ENCODE measurements at regions not wholly inside any gene's neighbourhood (a gene's known extent, or its start where the extent isn't known, plus 50 kb on each side); places are given as distances from the start of the nearest gene placed in this dataset.

DNA sequence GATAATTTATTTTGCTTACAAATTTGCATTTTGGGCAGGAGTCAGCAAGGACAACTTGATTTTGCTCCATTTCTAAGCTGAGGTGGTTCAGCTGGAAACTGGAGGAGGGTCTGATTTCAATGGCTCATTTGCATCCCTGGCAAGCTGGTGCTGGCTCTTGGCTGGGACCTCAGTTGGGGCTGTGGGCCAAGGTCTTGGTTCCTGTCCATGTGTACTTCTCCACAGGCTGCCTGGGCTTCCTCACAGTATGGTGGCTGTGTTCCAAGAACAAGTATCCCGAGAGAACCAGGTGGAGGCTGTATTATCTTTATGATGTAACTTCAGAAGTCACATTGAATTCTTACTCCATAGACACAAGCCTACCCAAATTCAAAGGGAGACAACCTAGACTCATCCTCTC, 77.0 kb upstream of the STX18 start:
- no peak for TF ChIP-seq CEBPB (IDR thresholded peaks at IDR 0.05; ENCODE audit: low read depth)
- no peak for TF ChIP-seq POLR2A (IDR thresholded peaks at IDR 0.05; ENCODE audit: borderline replicate concordance, extremely low read depth, insufficient read depth, insufficient read length)
- no peak for TF ChIP-seq SP1 (IDR thresholded peaks at IDR 0.05; ENCODE audit: low read depth)
- TF ChIP-seq EZH2 (IDR thresholded peaks at IDR 0.05) = no peak
- no peak for TF ChIP-seq JUND (IDR thresholded peaks at IDR 0.05)
- TF ChIP-seq, protein P1, sequence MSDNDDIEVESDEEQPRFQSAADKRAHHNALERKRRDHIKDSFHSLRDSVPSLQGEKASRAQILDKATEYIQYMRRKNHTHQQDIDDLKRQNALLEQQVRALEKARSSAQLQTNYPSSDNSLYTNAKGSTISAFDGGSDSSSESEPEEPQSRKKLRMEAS (IDR thresholded peaks at IDR 0.05) = no peak
- no peak for TF ChIP-seq ZNF274 (IDR thresholded peaks at IDR 0.05; ENCODE audit: low read depth, low read length)
- no peak for TF ChIP-seq ELF1 (IDR thresholded peaks at IDR 0.05; ENCODE audit: borderline replicate concordance, low read depth)
- no peak for TF ChIP-seq POLR2AphosphoS5 (IDR thresholded peaks at IDR 0.05; ENCODE audit: low read depth, low read length)
- TF ChIP-seq, protein P2, sequence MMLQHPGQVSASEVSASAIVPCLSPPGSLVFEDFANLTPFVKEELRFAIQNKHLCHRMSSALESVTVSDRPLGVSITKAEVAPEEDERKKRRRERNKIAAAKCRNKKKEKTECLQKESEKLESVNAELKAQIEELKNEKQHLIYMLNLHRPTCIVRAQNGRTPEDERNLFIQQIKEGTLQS (IDR thresholded peaks at IDR 0.05) = no peak

DNA sequence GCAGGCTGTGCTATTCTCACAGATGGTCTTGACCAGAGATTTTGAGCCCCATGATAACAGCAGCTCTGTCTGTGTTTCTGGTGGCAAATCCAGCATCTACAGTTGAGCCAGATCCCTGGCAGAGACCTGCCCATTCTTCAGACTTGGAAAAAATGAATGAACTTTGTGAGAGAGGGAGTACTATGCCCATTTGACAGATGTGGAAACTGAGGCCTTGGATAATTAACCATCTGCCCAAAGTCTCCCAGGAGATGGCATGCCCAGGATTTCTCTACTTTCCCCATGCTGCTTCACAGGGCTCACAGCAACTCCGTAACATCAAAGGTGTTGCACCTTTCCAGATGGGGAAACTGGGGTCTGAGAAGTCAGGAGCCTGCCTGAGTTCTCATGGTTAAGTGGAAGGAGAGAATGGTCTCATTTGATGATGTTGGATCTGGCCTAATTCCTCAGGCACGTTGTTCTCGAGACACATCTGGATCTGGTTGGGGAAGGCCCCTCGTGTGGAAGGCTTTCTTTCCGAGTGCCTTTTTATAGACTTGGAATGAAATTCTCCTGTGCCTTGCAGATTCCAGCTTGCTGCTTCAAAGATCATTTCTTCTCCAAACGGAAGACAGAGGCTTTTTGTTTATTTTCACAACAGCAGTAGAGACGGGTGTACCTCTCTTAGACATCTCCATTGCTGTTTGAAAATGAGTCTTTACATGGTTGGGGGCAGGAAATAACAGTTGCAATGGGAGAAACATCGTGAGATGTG, 73.3 kb upstream of the STX18 start:
- intact Hi-C loops (cut with micrococcal nuclease) = no loop called here
- H3K4me1 ChIP-seq (ENCODE audit: control insufficient read depth in 1 of 2, insufficient read depth in 2 of 2, low read length in 2 of 2) = no peaks in the 10 kb centered on the region
- ChIA-PET RAD21 (ENCODE audit: low non-redundant PET in 1 of 2, low total read pairs in 2 of 2, uncharacterized antibody in 2 of 2, unreplicated experiment in 2 of 2) (no interaction called here), POLR2A (no interaction called here), CTCF (no interaction called here)
- no peaks in the 10 kb centered on the region for H3K79me2 ChIP-seq (ENCODE audit: insufficient read depth, low read length)
- BruUV-seq (replicated peaks) = no TSS peak
- H3K9me3 ChIP-seq (ENCODE audit: control insufficient read depth in 1 of 2, insufficient read depth in 1 of 2, low read depth in 1 of 2, low read length in 2 of 2) = no peaks in the 10 kb centered on the region
- TF ChIP-seq EZH2 (IDR thresholded peaks at IDR 0.05) = no peak
- no peak for TF ChIP-seq TCF7L2 (IDR thresholded peaks at IDR 0.05; ENCODE audit: borderline replicate concordance, extremely low read depth, insufficient read depth, insufficient read length)
- H3K27ac ChIP-seq (ENCODE audit: low read depth, low read length) = no peak overlapping the region
- H3K9me2 ChIP-seq (ENCODE audit: insufficient read depth) = no peaks in the 10 kb centered on the region
- no peaks in the 10 kb centered on the region for H3K27me3 ChIP-seq (ENCODE audit: insufficient read depth, low read length)
- no peaks in the 10 kb centered on the region for H3K36me3 ChIP-seq (ENCODE audit: control insufficient read depth in 1 of 2, insufficient read depth in 2 of 2, low read length in 2 of 2)
- no peak overlapping the region for H3K4me2 ChIP-seq (ENCODE audit: low read length)
- H4K20me1 ChIP-seq (ENCODE audit: insufficient read depth) = no peaks in the 10 kb centered on the region
- DNase-seq (ENCODE audit: low read depth, low spot score) (no peak), ATAC-seq (no peak)
- no peak overlapping the region for H2AFZ ChIP-seq (ENCODE audit: low read depth, low read length, poor library complexity, severe bottlenecking)
- no peak overlapping the region for H3K9ac ChIP-seq (ENCODE audit: low read length)
- H3K4me3 ChIP-seq (replicated peaks in 1 of 2; ENCODE audit: low read depth in 1 of 2, low read length in 2 of 2) = no peak overlapping the region

More for the DNA sequence above, 77.0 kb upstream of the STX18 start:
- no TSS peak for BruUV-seq (replicated peaks)
- no peak for DNase-seq (ENCODE audit: low read depth, low spot score)
- Histone ChIP-seq H4K20me1 (ENCODE audit: insufficient read depth) (no peaks in the 10 kb centered on the region), H3K79me2 (ENCODE audit: insufficient read depth, low read length) (no peaks in the 10 kb centered on the region), H2AFZ (ENCODE audit: low read depth, low read length, poor library complexity, severe bottlenecking) (no peak overlapping the region), H3K9ac (ENCODE audit: low read length) (no peak overlapping the region), H3K4me1 (ENCODE audit: control insufficient read depth in 1 of 2, insufficient read depth in 2 of 2, low read length in 2 of 2) (no peaks in the 10 kb centered on the region), H3K9me2 (ENCODE audit: insufficient read depth) (no peaks in the 10 kb centered on the region), H3K4me3 (replicated peaks in 1 of 2; ENCODE audit: low read depth in 1 of 2, low read length in 2 of 2) (no peak overlapping the region), H3K27ac (ENCODE audit: low read depth, low read length) (no peak overlapping the region), H3K36me3 (ENCODE audit: control insufficient read depth in 1 of 2, insufficient read depth in 2 of 2, low read length in 2 of 2) (no peaks in the 10 kb centered on the region), H3K27me3 (ENCODE audit: insufficient read depth, low read length) (no peaks in the 10 kb centered on the region), H3K4me2 (ENCODE audit: low read length) (no peak overlapping the region), H3K9me3 (ENCODE audit: control insufficient read depth in 1 of 2, insufficient read depth in 1 of 2, low read depth in 1 of 2, low read length in 2 of 2) (no peaks in the 10 kb centered on the region)
- ChIA-PET RAD21 (ENCODE audit: low non-redundant PET in 1 of 2, low total read pairs in 2 of 2, uncharacterized antibody in 2 of 2, unreplicated experiment in 2 of 2) (no interaction called here), POLR2A (no interaction called here), CTCF (no interaction called here)
- intact Hi-C loops (cut with micrococcal nuclease) = no loop called here
- no peak for ATAC-seq
